ENCODE measurements at regions not wholly inside any gene's neighbourhood (a gene's known extent, or its start where the extent isn't known, plus 50 kb on each side); places are given as distances from the start of the nearest gene placed in this dataset.
"Not testable (repeated sequence)": the region's sequence is repeated elsewhere in the genome, so short reads cannot be mapped to it uniquely, and the experiment has no call there.

DNA sequence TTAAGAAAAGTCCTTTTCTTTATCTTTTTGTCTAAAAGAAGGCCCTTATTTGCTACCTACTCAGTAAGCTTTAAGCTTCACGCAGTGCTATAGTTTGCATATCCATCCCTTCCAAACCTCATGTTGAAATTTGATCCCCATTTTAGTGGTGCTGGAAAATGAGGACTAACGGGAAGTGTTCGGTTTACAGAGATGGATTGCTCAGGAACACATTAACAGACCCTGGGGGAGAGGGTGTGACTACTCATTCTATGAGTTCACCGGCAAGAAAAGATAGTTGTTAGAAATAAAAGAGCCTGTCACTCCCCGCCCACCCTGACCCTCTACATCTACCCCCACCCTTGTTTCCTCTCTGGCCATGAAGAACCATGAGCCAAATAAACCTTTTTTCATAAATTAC is 546.2 kb downstream of the MEI4 start:
- Histone ChIP-seq H3K4me3 (ENCODE audit: low read depth, low read length) (no peak overlapping the region), H3K27me3 (ENCODE audit: insufficient read depth, low read length) (no peaks in the 10 kb centered on the region), H3K27ac (ENCODE audit: low read depth, low read length) (no peak overlapping the region), H3K79me2 (ENCODE audit: control insufficient read depth, insufficient read depth, low read length, unreplicated experiment) (no peaks in the 10 kb centered on the region), H3K36me3 (ENCODE audit: insufficient read depth, low read length) (no peaks in the 10 kb centered on the region), H3K4me1 (ENCODE audit: control insufficient read depth, insufficient read depth, low read length, unreplicated experiment) (no peaks in the 10 kb centered on the region), H2AFZ (ENCODE audit: low read length, unreplicated experiment) (no peak overlapping the region)

DNA sequence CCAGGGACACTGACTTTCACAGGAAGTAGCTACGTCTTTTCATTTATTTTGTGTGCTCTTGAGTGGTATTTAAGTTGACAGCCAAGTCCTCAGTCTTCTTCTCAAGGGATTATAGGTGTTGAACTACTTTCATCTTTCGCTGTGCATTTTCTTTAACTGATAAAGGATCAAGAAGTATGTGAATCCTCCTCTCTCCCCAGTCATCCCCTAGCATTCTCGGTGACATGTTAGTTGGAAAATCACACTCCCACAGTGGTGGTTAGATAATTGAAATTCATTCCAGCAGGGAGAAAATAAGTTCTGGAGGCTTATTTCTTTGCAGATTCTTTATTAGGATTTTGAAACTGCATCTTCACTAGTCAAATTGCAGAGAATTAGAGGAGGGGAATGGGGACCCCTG is 569.4 kb downstream of the MEI4 start:
- Histone ChIP-seq H3K36me3 (ENCODE audit: insufficient read depth, low read length) (no peaks in the 10 kb centered on the region), H3K27ac (ENCODE audit: low read depth, low read length) (no peak overlapping the region), H3K27me3 (ENCODE audit: insufficient read depth, low read length) (no peaks in the 10 kb centered on the region), H3K4me3 (ENCODE audit: low read depth, low read length) (no peak overlapping the region), H3K79me2 (ENCODE audit: control insufficient read depth, insufficient read depth, low read length, unreplicated experiment) (no peaks in the 10 kb centered on the region), H3K4me1 (ENCODE audit: control insufficient read depth, insufficient read depth, low read length, unreplicated experiment) (no peaks in the 10 kb centered on the region), H2AFZ (ENCODE audit: low read length, unreplicated experiment) (no peak overlapping the region)

DNA sequence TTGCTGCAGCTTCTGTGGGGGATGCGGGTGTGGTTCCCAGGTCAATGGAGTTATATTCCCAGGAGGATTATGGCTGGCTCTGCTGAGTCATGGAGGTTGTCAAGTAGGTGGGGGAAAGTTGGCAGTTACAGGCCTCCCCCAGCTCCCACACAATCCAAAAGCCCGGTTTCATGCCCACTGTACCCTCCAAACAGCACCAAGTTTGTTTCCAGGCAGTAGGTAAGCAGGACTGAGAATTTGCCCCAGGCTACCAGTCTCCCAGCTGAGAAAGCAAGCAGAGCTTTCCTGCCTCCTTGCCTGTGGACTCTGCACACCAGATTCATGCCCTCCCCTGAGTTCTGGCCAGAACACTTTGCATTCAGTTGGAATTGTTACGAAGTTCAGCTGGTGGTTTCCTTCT is 578.2 kb downstream of the MEI4 start:
- no peak overlapping the region for H3K4me3 ChIP-seq (ENCODE audit: low read depth, low read length)
- H3K27ac ChIP-seq (ENCODE audit: low read depth, low read length), result no peak overlapping the region
- peaks cover 8% of the 10 kb centered on the region for H3K4me1 ChIP-seq (ENCODE audit: control insufficient read depth, insufficient read depth, low read length, unreplicated experiment)
- H3K27me3 ChIP-seq (ENCODE audit: insufficient read depth, low read length), result no peaks in the 10 kb centered on the region
- no peak overlapping the region for H2AFZ ChIP-seq (ENCODE audit: low read length, unreplicated experiment)
- H3K36me3 ChIP-seq (ENCODE audit: insufficient read depth, low read length), result no peaks in the 10 kb centered on the region
- no peaks in the 10 kb centered on the region for H3K79me2 ChIP-seq (ENCODE audit: control insufficient read depth, insufficient read depth, low read length, unreplicated experiment)

GRCh38 chr6:78243519-78243918 is 590.7 kb downstream of the MEI4 start:
- H3K36me3 ChIP-seq (ENCODE audit: insufficient read depth, low read length), result no peaks in the 10 kb centered on the region
- no peak overlapping the region for H3K27ac ChIP-seq (ENCODE audit: low read depth, low read length)
- peaks cover 4% of the 10 kb centered on the region for H3K4me1 ChIP-seq (ENCODE audit: control insufficient read depth, insufficient read depth, low read length, unreplicated experiment)
- H2AFZ ChIP-seq (ENCODE audit: low read length, unreplicated experiment), result no peak overlapping the region
- H3K4me3 ChIP-seq (ENCODE audit: low read depth, low read length), result no peak overlapping the region
- no peaks in the 10 kb centered on the region for H3K79me2 ChIP-seq (ENCODE audit: control insufficient read depth, insufficient read depth, low read length, unreplicated experiment)
- H3K27me3 ChIP-seq (ENCODE audit: insufficient read depth, low read length), result no peaks in the 10 kb centered on the region

GRCh38 chr6:78251931-78252330 is 599.1 kb downstream of the MEI4 start:
- no peaks in the 10 kb centered on the region for H3K79me2 ChIP-seq (ENCODE audit: control insufficient read depth, insufficient read depth, low read length, unreplicated experiment)
- no peaks in the 10 kb centered on the region for H3K4me1 ChIP-seq (ENCODE audit: control insufficient read depth, insufficient read depth, low read length, unreplicated experiment)
- H3K4me3 ChIP-seq (ENCODE audit: low read depth, low read length), result no peak overlapping the region
- no peak overlapping the region for H2AFZ ChIP-seq (ENCODE audit: low read length, unreplicated experiment)
- no peaks in the 10 kb centered on the region for H3K36me3 ChIP-seq (ENCODE audit: insufficient read depth, low read length)
- no peak overlapping the region for H3K27ac ChIP-seq (ENCODE audit: low read depth, low read length)
- H3K27me3 ChIP-seq (ENCODE audit: insufficient read depth, low read length), result no peaks in the 10 kb centered on the region

DNA sequence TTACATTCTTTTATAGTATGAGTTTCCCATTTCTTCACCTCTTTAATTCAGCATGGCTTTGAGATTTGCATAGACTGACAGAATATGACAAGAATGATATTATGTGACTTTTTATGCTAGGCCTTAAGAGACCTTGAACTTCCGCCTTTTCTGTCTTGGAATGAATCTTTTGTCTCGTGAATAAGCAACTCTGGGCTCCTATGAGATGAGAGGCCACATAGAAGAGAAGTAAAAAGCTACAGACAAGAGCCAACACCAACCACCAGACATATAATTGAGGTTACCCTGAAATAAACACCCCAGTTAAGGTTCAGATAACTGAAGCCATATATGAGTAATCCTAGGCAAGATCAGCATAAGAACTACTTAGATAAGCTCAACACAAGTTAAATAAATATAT is 600.8 kb downstream of the MEI4 start:
- Histone ChIP-seq H3K36me3 (ENCODE audit: insufficient read depth, low read length) (no peaks in the 10 kb centered on the region), H3K79me2 (ENCODE audit: control insufficient read depth, insufficient read depth, low read length, unreplicated experiment) (no peaks in the 10 kb centered on the region), H3K27ac (ENCODE audit: low read depth, low read length) (no peak overlapping the region), H2AFZ (ENCODE audit: low read length, unreplicated experiment) (no peak overlapping the region), H3K27me3 (ENCODE audit: insufficient read depth, low read length) (no peaks in the 10 kb centered on the region), H3K4me1 (ENCODE audit: control insufficient read depth, insufficient read depth, low read length, unreplicated experiment) (no peaks in the 10 kb centered on the region), H3K4me3 (ENCODE audit: low read depth, low read length) (no peak overlapping the region)

GRCh38 chr6:78259935-78260334 is 607.1 kb downstream of the MEI4 start:
- Histone ChIP-seq H3K27me3 (ENCODE audit: insufficient read depth, low read length) (no peaks in the 10 kb centered on the region), H2AFZ (ENCODE audit: low read length, unreplicated experiment) (no peak overlapping the region), H3K27ac (ENCODE audit: low read depth, low read length) (no peak overlapping the region), H3K4me1 (ENCODE audit: control insufficient read depth, insufficient read depth, low read length, unreplicated experiment) (no peaks in the 10 kb centered on the region), H3K4me3 (ENCODE audit: low read depth, low read length) (no peak overlapping the region), H3K36me3 (ENCODE audit: insufficient read depth, low read length) (no peaks in the 10 kb centered on the region), H3K79me2 (ENCODE audit: control insufficient read depth, insufficient read depth, low read length, unreplicated experiment) (no peaks in the 10 kb centered on the region)

- H2AFZ ChIP-seq (ENCODE audit: low read length, unreplicated experiment); H3K79me2 ChIP-seq (ENCODE audit: control insufficient read depth, insufficient read depth, low read length, unreplicated experiment); H3K27me3 ChIP-seq (ENCODE audit: insufficient read depth, low read length); H3K4me3 ChIP-seq (ENCODE audit: low read depth, low read length); H3K27ac ChIP-seq (ENCODE audit: low read depth, low read length); H3K36me3 ChIP-seq (ENCODE audit: insufficient read depth, low read length); H3K4me1 ChIP-seq (ENCODE audit: control insufficient read depth, insufficient read depth, low read length, unreplicated experiment): not testable (repeated sequence)
These were observed 606.9 kb upstream of the IRAK1BP1 start for GRCh38 chr6:78260427-78260826.

DNA sequence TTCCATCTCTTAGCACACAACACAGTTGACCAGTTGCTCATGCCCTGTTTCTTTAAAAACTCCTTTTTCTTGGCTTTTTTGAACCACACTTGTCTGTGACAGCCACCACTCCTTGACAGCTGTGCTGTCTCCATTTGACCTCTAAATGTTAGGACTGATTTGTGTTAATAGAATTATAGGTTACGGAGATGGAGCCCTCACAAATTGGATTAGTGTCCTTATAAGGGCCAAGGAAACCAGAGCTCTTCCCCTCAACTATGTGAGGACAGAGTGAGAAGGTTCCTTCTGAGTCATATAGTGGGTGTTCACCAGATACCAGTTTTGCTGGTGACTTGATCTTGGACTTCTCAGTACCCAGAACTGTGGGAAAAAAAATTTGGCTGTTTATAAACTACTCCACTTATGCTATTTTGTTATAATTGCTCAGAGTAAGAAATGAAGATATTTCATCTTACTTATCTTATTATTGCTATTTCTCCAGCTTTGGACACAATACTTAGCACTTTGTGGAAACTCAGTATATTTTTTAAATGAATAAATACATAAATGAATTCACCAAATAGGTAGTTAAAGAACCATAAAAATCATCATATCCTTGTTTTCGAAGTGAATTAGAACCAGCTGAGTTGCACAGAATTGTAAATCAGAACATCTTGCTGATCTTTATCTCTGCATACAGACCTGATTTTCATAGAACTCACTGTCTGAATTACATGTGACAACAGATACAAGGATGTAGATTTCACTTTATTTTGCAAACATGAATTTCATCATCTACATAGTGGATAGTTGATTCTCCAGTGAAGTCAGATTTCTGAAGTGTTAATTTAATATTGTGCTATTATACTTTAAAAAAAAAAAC is 598.5 kb upstream of the IRAK1BP1 start:
- Histone ChIP-seq H3K27me3 (ENCODE audit: insufficient read depth, low read length) (no peaks in the 10 kb centered on the region), H2AFZ (ENCODE audit: low read length, unreplicated experiment) (no peak overlapping the region), H3K4me3 (ENCODE audit: low read depth, low read length) (no peak overlapping the region), H3K36me3 (ENCODE audit: insufficient read depth, low read length) (no peaks in the 10 kb centered on the region), H3K27ac (ENCODE audit: low read depth, low read length) (no peak overlapping the region), H3K4me1 (ENCODE audit: control insufficient read depth, insufficient read depth, low read length, unreplicated experiment) (no peaks in the 10 kb centered on the region), H3K79me2 (ENCODE audit: control insufficient read depth, insufficient read depth, low read length, unreplicated experiment) (no peaks in the 10 kb centered on the region)

DNA sequence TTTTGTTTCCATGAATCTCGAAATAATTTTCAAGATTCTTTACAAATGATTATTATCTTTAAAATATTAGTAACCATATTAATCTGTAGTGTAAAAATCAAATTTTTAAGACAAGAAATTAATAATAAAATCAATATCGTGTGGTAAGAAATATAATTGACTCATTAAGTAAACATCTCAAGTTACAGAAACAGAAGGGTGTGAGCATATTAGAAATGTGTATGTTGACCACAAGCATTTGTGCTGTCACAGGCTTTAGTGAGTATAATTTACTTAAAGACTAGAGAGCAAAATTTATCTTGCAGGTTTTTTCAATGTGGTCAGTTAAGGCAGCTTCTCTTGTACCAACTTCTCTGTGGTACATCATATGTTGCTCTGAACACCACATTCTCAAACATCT is 566.5 kb upstream of the IRAK1BP1 start:
- no peaks in the 10 kb centered on the region for H3K36me3 ChIP-seq (ENCODE audit: insufficient read depth, low read length)
- no peak overlapping the region for H3K4me3 ChIP-seq (ENCODE audit: low read depth, low read length)
- no peaks in the 10 kb centered on the region for H3K27me3 ChIP-seq (ENCODE audit: insufficient read depth, low read length)
- H3K27ac ChIP-seq (ENCODE audit: low read depth, low read length), result no peak overlapping the region
- no peak overlapping the region for H2AFZ ChIP-seq (ENCODE audit: low read length, unreplicated experiment)
- no peaks in the 10 kb centered on the region for H3K79me2 ChIP-seq (ENCODE audit: control insufficient read depth, insufficient read depth, low read length, unreplicated experiment)
- no peaks in the 10 kb centered on the region for H3K4me1 ChIP-seq (ENCODE audit: control insufficient read depth, insufficient read depth, low read length, unreplicated experiment)

GRCh38 chr6:78302411-78302810 is 564.9 kb upstream of the IRAK1BP1 start:
- no peaks in the 10 kb centered on the region for H3K27me3 ChIP-seq (ENCODE audit: insufficient read depth, low read length)
- no peaks in the 10 kb centered on the region for H3K79me2 ChIP-seq (ENCODE audit: control insufficient read depth, insufficient read depth, low read length, unreplicated experiment)
- H3K27ac ChIP-seq (ENCODE audit: low read depth, low read length), result no peak overlapping the region
- no peaks in the 10 kb centered on the region for H3K36me3 ChIP-seq (ENCODE audit: insufficient read depth, low read length)
- no peak overlapping the region for H3K4me3 ChIP-seq (ENCODE audit: low read depth, low read length)
- no peak overlapping the region for H2AFZ ChIP-seq (ENCODE audit: low read length, unreplicated experiment)
- no peaks in the 10 kb centered on the region for H3K4me1 ChIP-seq (ENCODE audit: control insufficient read depth, insufficient read depth, low read length, unreplicated experiment)
